GM21367 (cell line): ENCODE measurements at regions not wholly inside any gene's neighbourhood (a gene's known extent, or its start where the extent isn't known, plus 50 kb on each side); places are given as distances from the start of the nearest gene placed in this dataset.

Experiments
- ATAC-seq: cut with Tn5 transposase; IDR thresholded peaks from one replicate; pipeline ENCODE4 v1.9.1; 2021; ENCODE audit not compliant: unreplicated experiment

GRCh38 chr11:57100638-57101331, 81.0 kb upstream of the LRRC55 start:
- ATAC-seq: no peak

DNA sequence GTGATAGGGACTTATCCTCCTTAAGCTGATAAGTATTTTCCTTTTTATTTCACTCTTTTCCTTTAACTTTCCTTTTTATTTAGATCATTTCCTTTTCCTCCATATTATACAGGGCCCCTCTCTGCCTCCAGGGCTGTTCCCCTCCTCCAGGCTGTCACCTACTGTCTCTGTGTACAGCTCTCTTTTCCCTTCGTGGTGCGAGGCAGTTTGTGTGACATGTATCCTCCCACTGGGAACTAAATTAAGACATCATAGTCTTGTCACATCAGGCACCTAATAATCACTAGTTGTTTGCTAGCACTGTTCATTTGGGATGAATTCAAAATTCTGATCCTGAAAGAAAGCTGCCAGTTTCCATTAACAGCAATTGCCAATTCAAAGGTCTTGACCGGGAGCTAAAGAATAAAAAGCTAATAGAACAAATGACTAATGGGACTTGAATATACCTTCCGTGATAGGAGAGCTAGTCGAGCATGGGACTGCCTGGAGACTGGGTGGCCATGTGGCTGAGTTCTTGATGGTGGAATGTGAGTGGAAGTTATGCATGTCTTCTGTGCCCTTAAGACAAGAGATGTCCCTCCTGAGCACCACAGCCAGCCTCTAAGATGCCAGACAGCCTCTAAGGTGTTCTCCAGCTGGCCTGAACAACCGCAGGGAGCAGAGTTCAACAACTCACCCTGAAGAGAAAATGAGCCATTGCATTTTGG, 77.7 kb upstream of the LRRC55 start:
- ATAC-seq: no peak

GRCh38 chr11:57109331-57109730, 72.4 kb upstream of the LRRC55 start:
- no peak for ATAC-seq

DNA sequence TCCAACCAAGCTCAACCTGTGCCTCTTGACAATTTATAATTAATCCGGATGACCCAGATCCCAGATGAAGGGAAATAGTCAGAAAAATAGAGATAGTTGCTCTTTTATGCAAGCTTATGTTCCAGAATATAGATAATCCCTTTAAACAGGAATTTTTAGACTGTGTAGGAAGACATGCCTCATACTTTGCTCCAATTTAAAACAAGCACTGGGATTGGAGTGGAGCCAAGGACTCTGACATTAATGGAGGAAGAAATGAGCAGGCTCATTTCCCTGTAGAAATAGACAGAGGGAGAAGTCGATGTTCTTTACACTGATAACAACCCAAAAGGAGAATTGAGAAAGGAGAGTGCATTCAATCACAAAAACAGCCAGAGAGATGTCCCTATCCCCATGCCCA, 70.1 kb upstream of the LRRC55 start:
- ATAC-seq: no peak

- peak; percentile 71 for ATAC-seq
Observed at GRCh38 chr11:57116654-57117053, 65.1 kb upstream of the LRRC55 start.

DNA sequence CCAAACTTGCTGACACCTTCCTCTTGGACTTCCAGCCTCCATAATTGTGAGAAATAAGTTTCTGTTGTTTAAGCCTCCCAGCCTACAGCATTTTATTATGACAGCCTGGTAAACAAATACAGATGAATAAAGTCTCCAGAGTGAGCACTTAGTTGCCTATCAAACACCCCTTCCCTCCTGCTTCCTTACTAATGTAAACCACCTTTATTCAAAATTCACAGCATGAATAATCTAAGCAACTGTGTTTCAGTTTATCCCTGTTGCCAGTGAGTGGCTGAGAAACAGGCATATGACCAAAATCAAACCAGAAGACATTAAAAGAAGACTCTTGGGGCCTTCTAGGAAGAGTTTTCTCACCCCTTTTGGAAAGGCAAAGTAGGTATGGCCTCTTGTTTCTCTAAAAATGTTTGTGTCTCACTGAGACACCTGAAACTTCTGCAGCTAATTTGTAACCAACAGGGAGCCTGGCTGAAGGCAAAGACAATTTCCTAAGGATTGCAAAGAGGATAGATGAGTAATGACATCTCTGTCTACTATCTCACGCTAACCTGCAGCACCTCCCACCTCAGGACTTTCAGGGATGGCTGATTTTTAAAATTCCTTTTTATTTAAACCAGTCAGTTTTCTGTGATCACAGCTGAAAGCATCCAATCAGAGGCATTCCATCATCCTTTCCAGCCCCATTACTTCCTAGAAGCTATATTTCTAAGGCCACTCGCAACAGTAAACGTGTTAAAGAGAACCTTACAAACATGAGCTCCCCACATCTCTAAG, 61.4 kb upstream of the LRRC55 start:
- ATAC-seq: no peak

DNA sequence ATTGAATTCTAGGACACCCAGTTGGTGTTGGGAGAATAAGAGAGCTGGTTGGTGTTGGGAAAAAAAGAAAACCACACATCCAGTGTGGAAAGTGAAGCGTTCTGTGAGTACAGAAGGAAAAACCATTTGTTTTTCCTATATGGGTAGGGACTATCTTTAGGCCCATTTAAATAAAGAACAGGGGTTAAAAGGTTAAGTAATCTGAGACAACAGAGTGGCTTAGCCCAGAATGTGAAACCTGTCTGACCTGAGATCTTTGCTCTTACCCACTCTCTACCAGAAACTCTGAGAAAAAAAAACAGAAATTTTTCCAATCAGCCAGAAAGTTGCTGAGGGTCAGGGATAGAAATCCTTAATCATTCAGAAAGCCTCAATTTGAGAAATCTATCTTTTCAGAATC, 59.8 kb upstream of the LRRC55 start:
- no peak for ATAC-seq

- ATAC-seq: no peak
Observed at GRCh38 chr11:57123590-57123989, 58.2 kb upstream of the LRRC55 start.

DNA sequence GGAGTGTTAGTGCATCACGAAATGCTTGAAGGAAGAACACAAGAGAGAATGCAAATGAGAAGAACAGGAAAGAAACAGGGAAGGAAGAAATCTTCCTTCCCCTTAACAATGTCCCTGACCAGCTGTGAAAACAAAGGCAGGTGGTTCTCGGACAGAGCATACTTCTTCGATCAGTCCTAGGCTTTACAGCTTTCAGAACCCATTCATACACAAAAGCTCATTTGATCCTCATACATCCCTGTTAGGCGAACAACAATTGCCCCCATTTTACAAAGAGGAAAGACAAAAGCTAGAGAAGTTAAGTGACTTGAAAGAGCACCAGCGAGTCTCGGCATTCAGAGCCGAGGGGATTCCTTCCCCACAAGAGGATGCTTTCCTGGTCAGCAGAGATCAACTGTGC, 57.2 kb upstream of the LRRC55 start:
- ATAC-seq: no peak

- ATAC-seq: no peak
Observed at GRCh38 chr11:57124917-57125316, 56.8 kb upstream of the LRRC55 start.

DNA sequence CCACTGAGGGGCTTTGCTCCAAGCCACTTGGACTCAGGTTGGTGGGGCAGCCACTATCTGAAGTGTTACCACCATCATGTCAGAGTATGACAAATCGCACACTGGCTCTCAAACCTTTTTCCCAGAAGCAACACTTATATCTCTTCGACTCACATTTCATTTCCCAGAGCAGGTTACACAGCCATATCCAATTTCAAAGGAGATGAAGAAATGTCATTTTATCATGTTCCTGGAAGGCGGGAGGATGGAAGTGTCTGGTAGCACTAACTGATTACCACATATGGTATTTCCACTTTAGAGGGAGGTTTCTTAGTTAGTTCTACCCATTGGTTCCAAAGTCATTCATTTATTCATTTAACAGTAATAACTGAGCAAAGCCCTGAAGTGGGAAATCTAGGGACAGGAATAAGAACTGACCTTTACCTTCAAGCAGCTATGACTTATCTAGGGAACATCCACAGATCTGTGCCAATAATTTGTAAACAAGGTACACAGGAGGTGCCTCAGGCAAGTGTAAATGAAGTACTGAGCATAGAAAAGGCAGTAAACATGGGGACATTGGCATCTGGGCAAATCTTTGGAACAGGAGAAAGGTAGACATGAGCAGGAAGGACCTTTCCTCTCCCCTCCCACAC, 54.9 kb upstream of the LRRC55 start:
- ATAC-seq: no peak

DNA sequence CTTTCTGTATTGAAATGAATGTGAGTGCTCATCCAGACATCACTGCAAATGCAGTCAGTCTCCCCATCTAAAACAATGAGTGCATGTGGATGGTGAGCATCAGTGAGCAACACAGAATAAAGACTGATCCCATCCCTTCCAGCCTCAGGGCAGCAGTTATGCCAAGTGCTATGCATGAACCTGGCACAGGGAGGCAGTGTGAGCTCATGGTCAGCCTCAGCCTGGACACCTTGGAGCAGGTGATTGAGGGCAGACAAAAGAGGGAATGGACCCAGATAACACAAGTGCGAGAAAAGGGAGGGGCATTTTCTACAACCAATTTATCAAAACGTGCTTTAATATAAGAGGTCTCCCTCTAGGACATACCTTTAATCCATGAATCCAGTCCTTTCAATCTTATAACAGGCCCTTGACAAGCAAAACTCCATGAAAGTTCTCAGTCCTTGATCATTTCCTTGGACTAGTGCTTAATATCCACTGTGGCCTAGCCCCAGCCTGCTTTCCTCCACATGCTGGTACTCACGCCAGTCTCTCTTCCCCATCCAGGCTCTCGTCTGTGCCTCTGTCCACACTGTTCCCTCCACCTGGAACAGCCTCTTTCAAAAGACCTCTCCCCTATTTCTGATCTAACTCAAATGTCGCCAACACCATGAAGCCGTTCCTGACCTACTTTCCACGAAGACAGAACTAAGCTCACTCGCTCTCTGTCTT, 50.5 kb upstream of the LRRC55 start:
- ATAC-seq: no peak
